Thyroid gland (tissue), 4 donors: ENCODE measurements at regions not wholly inside any gene's neighbourhood (a gene's known extent, or its start where the extent isn't known, plus 50 kb on each side); places are given as distances from the start of the nearest gene placed in this dataset.

Source experiments
- CTCF ChIP-seq, 6 experiments: fragments of 200-600 bp in 3 of 6; fragments of 450-650 bp in 3 of 6; sonication (generic) in 3 of 6; IDR thresholded peaks; one replicate each; pipeline ENCODE4 v1.5.1; 2016 to 2019; ENCODE audit warnings: antibody characterized with exemption in 6 of 6, mild to moderate bottlenecking in 2 of 6, inconsistent platforms in 1 of 6, moderate library complexity in 1 of 6
- POLR2A ChIP-seq, 2 donors: fragments of 450-650 bp; IDR thresholded peaks; one replicate each; pipeline ENCODE4 v1.6.1; 2017; ENCODE audit warnings: antibody characterized with exemption in 2 of 2, mild to moderate bottlenecking in 2 of 2, moderate library complexity in 1 of 2

DNA sequence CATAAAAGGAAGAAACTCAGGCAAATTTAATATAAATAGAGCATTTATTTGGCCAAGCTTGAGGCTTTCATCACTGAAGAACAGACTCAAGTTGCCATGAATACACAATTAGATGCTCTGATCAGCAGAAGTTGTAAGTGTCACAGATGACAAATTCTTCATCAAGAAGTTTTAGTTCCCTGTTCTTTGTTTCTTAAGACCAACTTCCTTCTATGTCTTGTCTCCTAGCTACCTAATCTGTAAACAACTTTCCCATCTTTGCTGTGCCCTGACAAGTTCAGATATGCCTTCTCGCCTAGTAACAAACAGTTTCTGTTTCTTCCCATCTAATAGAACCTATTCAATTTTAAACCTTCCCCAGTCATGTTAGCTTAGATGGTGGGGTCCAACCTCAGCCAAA is 353.4 kb upstream of the HSFY2 start:
- TF ChIP-seq POLR2A (IDR thresholded peaks at IDR 0.05) (no peak), CTCF (IDR thresholded peaks at IDR 0.05) (no peak)
